GM19395 (cell line): ENCODE measurements at regions not wholly inside any gene's neighbourhood (a gene's known extent, or its start where the extent isn't known, plus 50 kb on each side); places are given as distances from the start of the nearest gene placed in this dataset.

Source experiments
- ATAC-seq: cut with Tn5 transposase; IDR thresholded peaks from one replicate; pipeline ENCODE4 v1.9.1; 2021; ENCODE audit warnings: mild to moderate bottlenecking, moderate library complexity; ENCODE audit not compliant: unreplicated experiment

- no peak for ATAC-seq
Measured at GRCh38 chr12:15033029-15033428, 60.2 kb downstream of the PDE6H start.

GRCh38 chr12:15033641-15034040 lies 60.8 kb downstream of the PDE6H start:
- ATAC-seq, result no peak

- ATAC-seq, result no peak
Measured at GRCh38 chr12:15035185-15035584, 62.3 kb downstream of the PDE6H start.

- no peak for ATAC-seq
Measured at GRCh38 chr12:15037091-15037687, 64.3 kb downstream of the PDE6H start.

GRCh38 chr12:15038137-15038536 lies 65.3 kb downstream of the PDE6H start:
- ATAC-seq, result no peak

GRCh38 chr12:15044471-15044870 lies 71.6 kb downstream of the PDE6H start:
- no peak for ATAC-seq

GRCh38 chr12:15045451-15045850 lies 72.6 kb downstream of the PDE6H start:
- no peak for ATAC-seq

GRCh38 chr12:15047611-15048010 lies 74.8 kb downstream of the PDE6H start:
- no peak for ATAC-seq

GRCh38 chr12:15049461-15050153 lies 76.8 kb downstream of the PDE6H start:
- ATAC-seq, result no peak

- peak; percentile 71 for ATAC-seq
Measured at GRCh38 chr12:15050659-15051058, 77.8 kb downstream of the PDE6H start.

GRCh38 chr12:15052691-15053090 lies 79.8 kb downstream of the PDE6H start:
- ATAC-seq, result no peak

GRCh38 chr12:15056218-15056617 lies 83.4 kb downstream of the PDE6H start:
- no peak for ATAC-seq
